ENCODE measurements at regions not wholly inside any gene's neighbourhood (a gene's known extent, or its start where the extent isn't known, plus 50 kb on each side); places are given as distances from the start of the nearest gene placed in this dataset.

DNA sequence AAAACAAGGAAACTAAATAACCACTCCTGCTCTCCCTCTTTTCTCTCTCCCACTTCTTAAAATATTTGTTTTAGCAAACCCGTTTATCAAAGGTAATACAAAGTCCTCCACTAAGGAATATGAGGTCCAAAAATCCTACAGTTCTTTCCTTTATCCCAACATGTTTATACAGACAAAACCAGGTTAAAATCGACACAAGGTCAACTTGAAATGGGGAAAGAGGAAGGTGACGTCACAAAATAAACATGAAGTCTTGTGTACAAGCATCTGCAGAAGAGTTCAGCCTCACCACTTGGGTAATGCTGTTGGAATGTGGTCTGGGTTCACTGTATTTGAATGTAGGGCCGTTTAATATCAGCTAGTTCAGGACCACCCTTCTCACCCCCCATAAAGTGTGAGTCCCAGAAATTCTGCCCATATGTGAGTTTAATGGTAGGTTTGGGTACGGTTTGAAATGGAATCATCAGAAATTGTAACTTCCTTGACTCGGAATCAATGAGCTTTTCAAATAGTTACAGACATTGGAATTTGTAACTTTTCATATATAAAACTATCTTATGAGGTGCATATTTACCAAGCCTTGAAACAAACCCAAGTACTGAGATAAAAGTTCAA lies 120.0 kb upstream of the SLC38A2 start:
- TF ChIP-seq, protein P1, sequence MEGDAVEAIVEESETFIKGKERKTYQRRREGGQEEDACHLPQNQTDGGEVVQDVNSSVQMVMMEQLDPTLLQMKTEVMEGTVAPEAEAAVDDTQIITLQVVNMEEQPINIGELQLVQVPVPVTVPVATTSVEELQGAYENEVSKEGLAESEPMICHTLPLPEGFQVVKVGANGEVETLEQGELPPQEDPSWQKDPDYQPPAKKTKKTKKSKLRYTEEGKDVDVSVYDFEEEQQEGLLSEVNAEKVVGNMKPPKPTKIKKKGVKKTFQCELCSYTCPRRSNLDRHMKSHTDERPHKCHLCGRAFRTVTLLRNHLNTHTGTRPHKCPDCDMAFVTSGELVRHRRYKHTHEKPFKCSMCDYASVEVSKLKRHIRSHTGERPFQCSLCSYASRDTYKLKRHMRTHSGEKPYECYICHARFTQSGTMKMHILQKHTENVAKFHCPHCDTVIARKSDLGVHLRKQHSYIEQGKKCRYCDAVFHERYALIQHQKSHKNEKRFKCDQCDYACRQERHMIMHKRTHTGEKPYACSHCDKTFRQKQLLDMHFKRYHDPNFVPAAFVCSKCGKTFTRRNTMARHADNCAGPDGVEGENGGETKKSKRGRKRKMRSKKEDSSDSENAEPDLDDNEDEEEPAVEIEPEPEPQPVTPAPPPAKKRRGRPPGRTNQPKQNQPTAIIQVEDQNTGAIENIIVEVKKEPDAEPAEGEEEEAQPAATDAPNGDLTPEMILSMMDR (conservative IDR thresholded peaks at IDR 0.05), result no peak
- TF ChIP-seq ZFX (IDR thresholded peaks at IDR 0.05), result no peak
- peak overlapping the region; percentile 72; the same call in 1 of the 2 replicates for H3K27ac ChIP-seq

DNA sequence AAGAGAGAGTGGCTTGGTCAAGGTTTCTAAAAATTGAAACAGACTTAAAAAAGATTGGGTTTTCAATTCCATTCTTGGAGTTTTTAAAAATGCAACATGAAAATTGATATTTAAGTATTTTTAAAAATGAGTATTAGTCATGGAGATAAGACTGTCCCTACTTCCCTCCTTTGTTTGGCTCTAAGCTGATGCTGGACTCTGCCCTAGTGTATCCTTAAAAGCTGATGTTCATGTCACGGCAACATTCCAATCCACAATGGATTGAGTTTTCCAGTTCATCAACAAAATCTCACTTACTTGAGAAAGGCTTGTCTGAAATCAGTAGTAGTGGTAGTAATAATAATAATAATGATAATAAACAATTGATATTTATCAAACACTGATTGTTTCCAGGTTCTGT lies 119.0 kb upstream of the SLC38A2 start:
- peak overlapping the region; percentile 27; the same call in 1 of the 2 replicates for H3K27ac ChIP-seq
- TF ChIP-seq, protein P1 (conservative IDR thresholded peaks at IDR 0.05), result no peak
- TF ChIP-seq ZFX (IDR thresholded peaks at IDR 0.05), result no peak

DNA sequence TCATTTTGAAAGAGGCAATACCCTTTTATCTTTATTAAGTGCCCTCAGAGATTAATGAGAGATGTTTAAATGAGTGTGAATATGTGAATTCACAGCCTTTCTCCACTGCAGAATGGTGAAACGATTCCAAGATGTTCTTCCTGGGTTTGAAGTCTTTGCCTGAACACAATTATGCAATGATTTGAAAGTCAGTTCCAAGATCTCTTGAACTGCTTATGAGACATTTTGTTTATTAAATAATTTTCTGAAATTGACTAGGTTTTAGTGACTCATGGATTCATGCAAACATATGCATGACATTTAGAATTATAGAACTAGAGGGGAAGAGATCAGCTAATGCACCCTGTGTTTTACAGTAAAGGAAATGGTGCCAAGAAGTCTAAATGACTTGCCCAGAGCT lies 118.1 kb upstream of the SLC38A2 start:
- TF ChIP-seq ZFX (IDR thresholded peaks at IDR 0.05), result no peak
- TF ChIP-seq, protein P1 (conservative IDR thresholded peaks at IDR 0.05), result no peak
- no peak overlapping the region for H3K27ac ChIP-seq

DNA sequence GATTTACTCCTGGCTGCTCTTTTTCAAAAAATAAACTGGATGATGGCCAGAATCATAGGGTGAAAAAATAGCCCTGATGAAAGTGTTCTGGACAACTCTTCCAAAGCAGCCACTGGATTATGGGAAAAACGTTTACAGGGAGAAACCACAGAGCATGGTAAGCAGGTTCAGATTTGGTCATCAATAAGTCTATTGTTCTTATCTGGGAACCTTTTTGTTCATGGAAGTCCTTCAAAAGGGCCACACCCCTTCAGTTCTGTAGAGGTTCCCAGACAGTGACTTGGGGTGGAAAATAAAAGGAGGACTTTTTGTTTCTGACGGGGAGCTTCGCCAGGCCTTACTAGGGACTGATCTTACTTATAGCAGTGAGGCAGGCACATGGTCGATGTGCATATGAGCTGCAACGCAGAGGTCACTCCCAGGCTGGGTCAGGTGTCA lies 117.4 kb upstream of the SLC38A2 start:
- H3K27ac ChIP-seq, result peak overlapping the region; percentile 36; the same call in 1 of the 2 replicates
- no peak for TF ChIP-seq ZFX (IDR thresholded peaks at IDR 0.05)
- TF ChIP-seq, protein P1 (conservative IDR thresholded peaks at IDR 0.05), result no peak

DNA sequence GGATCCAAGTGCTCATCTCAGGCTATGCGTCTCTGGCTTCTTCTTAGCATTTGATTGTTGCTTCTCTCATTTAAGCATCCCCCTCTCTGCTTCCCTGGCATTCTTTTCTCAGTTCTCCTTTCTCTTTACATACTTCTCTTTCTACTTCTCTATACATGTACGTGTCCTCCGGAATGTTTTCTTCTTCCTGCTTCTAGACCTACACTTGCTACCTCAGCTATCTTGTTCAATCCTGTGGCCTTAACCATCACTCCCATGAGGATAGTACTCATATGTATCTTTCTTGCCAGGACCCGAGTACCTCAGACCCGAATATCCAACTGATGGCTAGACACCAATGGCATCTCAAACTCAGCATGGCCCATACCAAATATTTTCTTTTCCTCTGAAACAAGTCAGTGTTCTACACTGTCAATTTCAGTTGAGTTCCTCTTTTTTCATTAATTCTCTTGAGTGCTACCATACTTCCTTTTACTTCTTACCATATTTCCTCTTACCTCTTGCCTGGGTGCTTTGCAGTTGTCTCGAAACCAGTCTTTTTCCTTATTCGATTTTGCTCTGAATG lies 115.1 kb upstream of the SLC38A2 start:
- TF ChIP-seq ZFX (IDR thresholded peaks at IDR 0.05), result no peak
- TF ChIP-seq, protein P1 (conservative IDR thresholded peaks at IDR 0.05), result no peak
- H3K27ac ChIP-seq, result no peak overlapping the region

DNA sequence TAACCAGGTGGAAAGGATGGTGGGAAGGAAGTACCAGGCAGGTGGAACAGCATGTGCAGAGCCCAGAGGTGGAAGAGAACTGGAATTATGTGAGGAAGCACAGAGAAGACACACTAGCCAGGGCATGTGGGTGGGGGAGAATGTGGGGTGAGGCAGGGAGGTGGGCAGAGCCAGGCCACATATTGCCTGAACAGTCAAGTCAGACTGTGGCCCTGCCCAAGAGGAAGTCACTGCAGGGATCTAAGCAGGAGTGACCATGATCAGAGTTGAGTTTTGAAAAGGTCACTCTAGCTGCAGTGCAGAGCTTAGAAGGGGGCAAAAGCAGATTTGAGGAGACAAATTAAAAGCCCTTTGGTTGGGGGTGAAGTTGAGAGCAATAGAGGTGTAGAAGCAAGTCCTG lies 114.0 kb upstream of the SLC38A2 start:
- TF ChIP-seq, protein P1 (conservative IDR thresholded peaks at IDR 0.05), result no peak
- peak overlapping the region; percentile 10; the same call in 1 of the 2 replicates for H3K27ac ChIP-seq

DNA sequence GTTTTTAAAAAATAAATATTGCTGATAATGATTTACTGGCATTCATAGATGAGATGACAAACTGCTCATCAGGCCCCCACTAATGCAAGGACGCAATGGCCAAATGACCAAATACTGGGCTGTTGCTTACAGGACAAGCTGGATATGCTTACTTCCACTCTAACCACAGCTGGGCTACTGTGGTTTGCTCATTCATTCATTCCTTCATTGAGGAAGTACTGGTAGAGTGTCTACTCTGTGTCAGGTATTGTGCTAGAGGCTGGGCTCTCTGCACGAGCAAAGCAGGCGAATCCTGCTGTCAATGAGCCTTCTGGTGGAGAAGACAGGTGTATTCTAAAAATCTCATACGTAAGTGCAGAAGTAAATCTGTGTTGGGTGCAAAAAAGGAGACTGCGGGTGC lies 113.3 kb upstream of the SLC38A2 start:
- TF ChIP-seq, protein P1 (conservative IDR thresholded peaks at IDR 0.05), result no peak
- no peak for TF ChIP-seq ZFX (IDR thresholded peaks at IDR 0.05)
- peak overlapping the region; percentile 10; the same call in 1 of the 2 replicates for H3K27ac ChIP-seq

All from C4-2B (cell line).